ENCODE measurements at regions not wholly inside any gene's neighbourhood (a gene's known extent, or its start where the extent isn't known, plus 50 kb on each side); places are given as distances from the start of the nearest gene placed in this dataset.

DNA sequence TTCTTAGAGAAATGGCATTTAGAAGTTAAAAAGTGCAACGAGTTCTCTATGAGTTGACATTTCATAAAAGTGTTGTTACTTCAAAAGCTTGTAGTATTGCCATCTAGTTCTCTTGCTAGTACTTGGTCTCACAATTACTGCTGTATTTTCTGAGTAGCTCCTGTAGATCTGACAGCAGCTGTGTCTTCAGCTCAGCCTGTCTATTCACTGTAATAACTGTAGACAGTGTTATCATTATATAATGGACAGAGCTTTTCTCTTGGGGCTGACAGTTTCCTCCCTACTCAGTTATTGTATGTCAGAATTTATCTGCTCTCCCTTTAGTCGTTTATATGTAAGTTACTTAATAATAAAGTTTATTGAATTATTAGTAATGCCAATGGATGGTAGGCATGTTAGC lies 388.7 kb upstream of the VSTM2A start:
- TF ChIP-seq POLR2A (IDR thresholded peaks at IDR 0.05; ENCODE audit: control extremely low read depth in 1 of 2, low read depth in 2 of 2, low read length in 2 of 2) (no peak), TAF1 (IDR thresholded peaks at IDR 0.05; ENCODE audit: low read depth, low read length) (no peak), PHF8 (conservative IDR thresholded peaks at IDR 0.05; ENCODE audit: low read depth, low read length) (no peak), JUN (IDR thresholded peaks at IDR 0.05; ENCODE audit: low read depth, low read length) (no peak), YY1 (IDR thresholded peaks at IDR 0.05; ENCODE audit: low read depth, low read length) (no peak)
- TF ChIP-seq, protein P1, sequence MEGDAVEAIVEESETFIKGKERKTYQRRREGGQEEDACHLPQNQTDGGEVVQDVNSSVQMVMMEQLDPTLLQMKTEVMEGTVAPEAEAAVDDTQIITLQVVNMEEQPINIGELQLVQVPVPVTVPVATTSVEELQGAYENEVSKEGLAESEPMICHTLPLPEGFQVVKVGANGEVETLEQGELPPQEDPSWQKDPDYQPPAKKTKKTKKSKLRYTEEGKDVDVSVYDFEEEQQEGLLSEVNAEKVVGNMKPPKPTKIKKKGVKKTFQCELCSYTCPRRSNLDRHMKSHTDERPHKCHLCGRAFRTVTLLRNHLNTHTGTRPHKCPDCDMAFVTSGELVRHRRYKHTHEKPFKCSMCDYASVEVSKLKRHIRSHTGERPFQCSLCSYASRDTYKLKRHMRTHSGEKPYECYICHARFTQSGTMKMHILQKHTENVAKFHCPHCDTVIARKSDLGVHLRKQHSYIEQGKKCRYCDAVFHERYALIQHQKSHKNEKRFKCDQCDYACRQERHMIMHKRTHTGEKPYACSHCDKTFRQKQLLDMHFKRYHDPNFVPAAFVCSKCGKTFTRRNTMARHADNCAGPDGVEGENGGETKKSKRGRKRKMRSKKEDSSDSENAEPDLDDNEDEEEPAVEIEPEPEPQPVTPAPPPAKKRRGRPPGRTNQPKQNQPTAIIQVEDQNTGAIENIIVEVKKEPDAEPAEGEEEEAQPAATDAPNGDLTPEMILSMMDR (IDR thresholded peaks at IDR 0.05; ENCODE audit: control extremely low read depth in 1 of 3, insufficient read depth in 1 of 3, low read depth in 1 of 3, low read length in 3 of 3), result no peak

Measured in H1 (cell line).